Activated CD4-positive, alpha-beta T cell treated with anti-CD3 and anti-CD28 coated beads, Interleukin-2, amount 10 ng/mL, durations not matched to agents 7 days and 5 days (primary cell): ENCODE measurements at regions not wholly inside any gene's neighbourhood (a gene's known extent, or its start where the extent isn't known, plus 50 kb on each side); places are given as distances from the start of the nearest gene placed in this dataset.
"Not testable (repeated sequence)": the region's sequence is repeated elsewhere in the genome, so short reads cannot be mapped to it uniquely, and the experiment has no call there.

Experiments
- CTCF ChIA-PET: fragments of 350-600 bp; sonication (Branson Sonifier 250); formaldehyde crosslinking; loops from one replicate; lab custom pipeline; 2021; ENCODE audit warnings: antibody characterized with exemption; lab: Charles Lee
- POLR2A ChIA-PET: fragments of 350-600 bp; sonication (Branson Sonifier 250); formaldehyde crosslinking; loops from one replicate; lab custom pipeline; 2021; ENCODE audit warnings: antibody characterized with exemption; lab: Charles Lee
- DNase-seq: peaks from one replicate; pipeline ENCODE4 v3.0.0-alpha.2; 2020
- H3K27ac Mint-ChIP-seq: one replicate; pipeline ENCODE4 v1.8.0; 2021; ENCODE audit warnings: mild to moderate bottlenecking, moderate library complexity, mixed read lengths
- H3K27me3 Mint-ChIP-seq: one replicate; pipeline ENCODE4 v1.8.0; 2021; ENCODE audit warnings: mixed read lengths
- H3K36me3 Mint-ChIP-seq: one replicate; pipeline ENCODE4 v1.8.0; 2021; ENCODE audit warnings: low read depth, mixed read lengths
- H3K4me1 Mint-ChIP-seq: one replicate; pipeline ENCODE4 v1.8.0; 2021; ENCODE audit warnings: mixed read lengths
- H3K4me3 Mint-ChIP-seq: one replicate; pipeline ENCODE4 v1.8.0; 2021; ENCODE audit warnings: mild to moderate bottlenecking, moderate library complexity, mixed read lengths
- H3K9me3 Mint-ChIP-seq: one replicate; pipeline ENCODE4 v1.8.0; 2021; ENCODE audit warnings: mixed read lengths

- H3K27ac Mint-ChIP-seq, result no peak overlapping the region
- CTCF ChIA-PET, result no interaction called here
- H3K9me3 Mint-ChIP-seq, result no peaks in the 10 kb centered on the region
- no peak for DNase-seq
- no peaks in the 10 kb centered on the region for H3K4me1 Mint-ChIP-seq
- H3K4me3 Mint-ChIP-seq, result no peak overlapping the region
- POLR2A ChIA-PET, result no interaction called here
- no peaks in the 10 kb centered on the region for H3K27me3 Mint-ChIP-seq
- H3K36me3 Mint-ChIP-seq, result no peaks in the 10 kb centered on the region
These were observed 237.1 kb upstream of the NMUR2 start for GRCh38 chr5:152641970-152642805.

GRCh38 chr5:152642880-152643279, 237.8 kb upstream of the NMUR2 start:
- H3K27ac Mint-ChIP-seq, result no peak overlapping the region
- POLR2A ChIA-PET, result no interaction called here

GRCh38 chr5:152644029-152644728, 239.1 kb upstream of the NMUR2 start:
- no peaks in the 10 kb centered on the region for H3K4me1 Mint-ChIP-seq
- H3K27me3 Mint-ChIP-seq, result no peaks in the 10 kb centered on the region
- H3K36me3 Mint-ChIP-seq, result no peaks in the 10 kb centered on the region
- H3K9me3 Mint-ChIP-seq, result no peaks in the 10 kb centered on the region
- no peak overlapping the region for H3K27ac Mint-ChIP-seq
- H3K4me3 Mint-ChIP-seq, result no peak overlapping the region
- no peak for DNase-seq
- ChIA-PET POLR2A (no interaction called here), CTCF (no interaction called here)

More at GRCh38 chr5:152642880-152643279, 237.8 kb upstream of the NMUR2 start:
- H3K4me1 Mint-ChIP-seq, result no peaks in the 10 kb centered on the region
- no peaks in the 10 kb centered on the region for H3K9me3 Mint-ChIP-seq
- H3K4me3 Mint-ChIP-seq, result no peak overlapping the region
- H3K36me3 Mint-ChIP-seq, result no peaks in the 10 kb centered on the region
- DNase-seq, result no peak
- CTCF ChIA-PET, result no interaction called here
- H3K27me3 Mint-ChIP-seq, result no peaks in the 10 kb centered on the region

- Mint-ChIP-seq H3K27ac (no peak overlapping the region), H3K27me3 (no peaks in the 10 kb centered on the region), H3K4me1 (no peaks in the 10 kb centered on the region), H3K9me3 (no peaks in the 10 kb centered on the region), H3K4me3 (no peak overlapping the region), H3K36me3 (no peaks in the 10 kb centered on the region)
- POLR2A ChIA-PET, result no interaction called here
- CTCF ChIA-PET, result no interaction called here
- no peak for DNase-seq
These were observed 244.5 kb upstream of the NMUR2 start for GRCh38 chr5:152649609-152650008.

- ChIA-PET CTCF (no interaction called here), POLR2A (no interaction called here)
- Mint-ChIP-seq H3K36me3 (no peaks in the 10 kb centered on the region), H3K9me3 (no peaks in the 10 kb centered on the region), H3K27me3 (no peaks in the 10 kb centered on the region), H3K4me1 (no peaks in the 10 kb centered on the region), H3K27ac (no peak overlapping the region), H3K4me3 (no peak overlapping the region)
- no peak for DNase-seq
These were observed 245.3 kb upstream of the NMUR2 start for GRCh38 chr5:152650413-152650812.

GRCh38 chr5:152659470-152659869, 254.4 kb upstream of the NMUR2 start:
- H3K4me1 Mint-ChIP-seq, H3K27ac Mint-ChIP-seq, CTCF ChIA-PET, H3K36me3 Mint-ChIP-seq, H3K9me3 Mint-ChIP-seq, H3K27me3 Mint-ChIP-seq, POLR2A ChIA-PET, DNase-seq, H3K4me3 Mint-ChIP-seq: not testable (repeated sequence)

- no peaks in the 10 kb centered on the region for H3K27me3 Mint-ChIP-seq
- POLR2A ChIA-PET, result no interaction called here
- no peak overlapping the region for H3K27ac Mint-ChIP-seq
These were observed 268.5 kb upstream of the NMUR2 start for GRCh38 chr5:152673601-152674000.

GRCh38 chr5:152674403-152674802, 269.3 kb upstream of the NMUR2 start:
- Mint-ChIP-seq H3K9me3 (no peaks in the 10 kb centered on the region), H3K27ac (no peak overlapping the region), H3K27me3 (no peaks in the 10 kb centered on the region), H3K4me1 (no peaks in the 10 kb centered on the region), H3K4me3 (no peak overlapping the region), H3K36me3 (no peaks in the 10 kb centered on the region)
- DNase-seq, result no peak
- ChIA-PET CTCF (no interaction called here), POLR2A (no interaction called here)

More at GRCh38 chr5:152673601-152674000, 268.5 kb upstream of the NMUR2 start:
- CTCF ChIA-PET, result interaction anchor here (0.6 kb wide), 1 partner anchor 54 kb away, joined by 3 read pairs; no protein-coding TSS in a partner anchor
- H3K36me3 Mint-ChIP-seq, result no peaks in the 10 kb centered on the region
- no peak overlapping the region for H3K4me3 Mint-ChIP-seq
- H3K9me3 Mint-ChIP-seq, result no peaks in the 10 kb centered on the region
- H3K4me1 Mint-ChIP-seq, result no peaks in the 10 kb centered on the region
- no peak for DNase-seq

- no peaks in the 10 kb centered on the region for H3K27me3 Mint-ChIP-seq
- H3K36me3 Mint-ChIP-seq, result no peaks in the 10 kb centered on the region
- no peak overlapping the region for H3K4me3 Mint-ChIP-seq
- no peak for DNase-seq
- POLR2A ChIA-PET, result no interaction called here
- CTCF ChIA-PET, result no interaction called here
- no peak overlapping the region for H3K27ac Mint-ChIP-seq
- no peaks in the 10 kb centered on the region for H3K4me1 Mint-ChIP-seq
- H3K9me3 Mint-ChIP-seq, result no peaks in the 10 kb centered on the region
These were observed 271.1 kb upstream of the NMUR2 start for GRCh38 chr5:152676196-152676595.

GRCh38 chr5:152683205-152683604, 278.1 kb upstream of the NMUR2 start:
- CTCF ChIA-PET, result no interaction called here
- H3K27ac Mint-ChIP-seq, result no peak overlapping the region
- peaks cover 11% of the 10 kb centered on the region for H3K9me3 Mint-ChIP-seq
- no peak for DNase-seq
- POLR2A ChIA-PET, result no interaction called here
- H3K4me3 Mint-ChIP-seq, result no peak overlapping the region
- no peaks in the 10 kb centered on the region for H3K4me1 Mint-ChIP-seq
- H3K27me3 Mint-ChIP-seq, result no peaks in the 10 kb centered on the region
- no peaks in the 10 kb centered on the region for H3K36me3 Mint-ChIP-seq

- ChIA-PET POLR2A (no interaction called here), CTCF (no interaction called here)
- Mint-ChIP-seq H3K36me3 (no peaks in the 10 kb centered on the region), H3K27me3 (no peaks in the 10 kb centered on the region), H3K4me3 (no peak overlapping the region), H3K27ac (no peak overlapping the region), H3K9me3 (peaks cover 11% of the 10 kb centered on the region), H3K4me1 (no peaks in the 10 kb centered on the region)
- no peak for DNase-seq
These were observed 281.9 kb upstream of the NMUR2 start for GRCh38 chr5:152686931-152687330.

GRCh38 chr5:152688561-152689249, 283.6 kb upstream of the NMUR2 start:
- CTCF ChIA-PET, result no interaction called here
- POLR2A ChIA-PET, result no interaction called here
- H3K27ac Mint-ChIP-seq, result no peak overlapping the region
- no peaks in the 10 kb centered on the region for H3K4me1 Mint-ChIP-seq
- no peak overlapping the region for H3K4me3 Mint-ChIP-seq
- no peak for DNase-seq
- no peaks in the 10 kb centered on the region for H3K27me3 Mint-ChIP-seq
- no peaks in the 10 kb centered on the region for H3K36me3 Mint-ChIP-seq
- H3K9me3 Mint-ChIP-seq, result peaks cover 11% of the 10 kb centered on the region

GRCh38 chr5:152689250-152689711, 284.2 kb upstream of the NMUR2 start:
- no peak for DNase-seq
- POLR2A ChIA-PET, result no interaction called here
- Mint-ChIP-seq H3K27me3 (no peaks in the 10 kb centered on the region), H3K36me3 (no peaks in the 10 kb centered on the region), H3K27ac (no peak overlapping the region), H3K4me1 (no peaks in the 10 kb centered on the region), H3K9me3 (peaks cover 11% of the 10 kb centered on the region), H3K4me3 (no peak overlapping the region)
- CTCF ChIA-PET, result no interaction called here
